HepG2 (cell line): ENCODE measurements at regions not wholly inside any gene's neighbourhood (a gene's known extent, or its start where the extent isn't known, plus 50 kb on each side); places are given as distances from the start of the nearest gene placed in this dataset.

ENCODE experiments used
- ATAC-seq: fragments of 200-7000 bp; cut with Tn5 transposase; 3 replicates; pipeline ENCODE4 v1.9.1; 2020; ENCODE audit warnings: mild to moderate bottlenecking, moderate library complexity
- BruUV-seq: library from RNA; stranded (reverse); fragments of 400-500 nt; replicated peaks from 2 replicates; lab custom pipeline; 2021; lab: Mats Ljungman, UMichigan
- CTCF ChIA-PET: fragments of 300-600 bp; formaldehyde crosslinking; extraction: SDS; loops from one replicate; lab custom pipeline; 2021; ENCODE audit warnings: low total read pairs, inconsistent platforms, low intra/inter-chr PET ratio; lab: Yijun Ruan, JAX
- POLR2A ChIA-PET: fragments of 350-600 bp; sonication (Branson Sonifier 250); formaldehyde crosslinking; loops from one replicate; lab custom pipeline; 2020; ENCODE audit warnings: antibody characterized with exemption, inconsistent platforms; lab: Yijun Ruan, JAX
- DNase-seq: peaks from one replicate; pipeline ENCODE4 v3.0.0-alpha.2; 2015; ENCODE audit warnings: low spot score
- FAIRE-seq: peaks from 3 replicates; lab custom pipeline; 2011; peaks lifted over from hg19 to GRCh38; lab: Jason Lieb, UNC
- H2AFZ ChIP-seq: one replicate; pipeline ENCODE4 v1.6.1; 2011; ENCODE audit warnings: low read length, inconsistent platforms
- H3K27ac ChIP-seq: fragments of 300-600 bp; 3 replicates; pipeline ENCODE4 v1.8.0; 2011; ENCODE audit warnings: mixed run types, mild to moderate bottlenecking, mixed read lengths, low read length, inconsistent platforms; ENCODE audit not compliant: insufficient read depth; ENCODE audit errors: extremely low read length
- H3K27me3 ChIP-seq, 2 experiments: fragments of 200-600 bp in 1 of 2; 2 replicates in 1 of 2; 3 replicates in 1 of 2; pipeline versions ENCODE4 v1.6.0 to v1.8.0; 2011; ENCODE audit warnings: low read length in 2 of 2, mild to moderate bottlenecking in 2 of 2, moderate library complexity in 2 of 2, inconsistent platforms in 1 of 2; ENCODE audit not compliant: insufficient read depth in 2 of 2, control insufficient read depth in 1 of 2
- H3K36me3 ChIP-seq, 2 experiments: fragments of 200-600 bp in 1 of 2; replicated peaks in 1 of 2; 2 replicates in 1 of 2; 3 replicates in 1 of 2; pipeline versions ENCODE4 v1.5.1 to v1.8.0; 2011; ENCODE audit warnings: low read length in 2 of 2, inconsistent platforms in 1 of 2; ENCODE audit not compliant: insufficient read depth in 2 of 2, control insufficient read depth in 1 of 2
- H3K4me1 ChIP-seq: 2 replicates; pipeline ENCODE4 v1.5.1; 2012; ENCODE audit warnings: low read length, inconsistent platforms; ENCODE audit not compliant: insufficient read depth
- H3K4me2 ChIP-seq: 2 replicates; pipeline ENCODE4 v1.6.0; 2011; ENCODE audit warnings: low read depth, low read length, inconsistent platforms
- H3K4me3 ChIP-seq, 3 experiments: fragments of 200-600 bp in 1 of 3; sonication (generic), shearing (Covaris generic) in 1 of 3; replicated peaks in 1 of 3; 2 replicates each; pipeline ENCODE4 v1.5.1; 2011 to 2016; ENCODE audit warnings: low read length in 3 of 3, inconsistent platforms in 2 of 3, low read depth in 2 of 3, mild to moderate bottlenecking in 2 of 3, control low read depth in 1 of 3, mixed read lengths in 1 of 3; ENCODE audit not compliant: insufficient read depth in 1 of 3
- H3K79me2 ChIP-seq: one replicate; pipeline ENCODE4 v1.6.1; 2011; ENCODE audit warnings: low read length, inconsistent platforms; ENCODE audit not compliant: insufficient read depth
- H3K9ac ChIP-seq: 2 replicates; pipeline ENCODE4 v1.6.0; 2011; ENCODE audit warnings: mild to moderate bottlenecking, low read depth, low read length, inconsistent platforms; ENCODE audit not compliant: insufficient read depth
- H3K9me3 ChIP-seq: 2 replicates; pipeline ENCODE4 v1.5.1; 2012; ENCODE audit warnings: mild to moderate bottlenecking, low read length
- H4K20me1 ChIP-seq: 2 replicates; pipeline ENCODE4 v1.6.0; 2011; ENCODE audit warnings: inconsistent platforms, mild to moderate bottlenecking, low read length, moderate library complexity; ENCODE audit not compliant: insufficient read depth
- FIP1L1 ChIP-seq: fragments of 200-400 bp; formaldehyde crosslinking; IDR thresholded peaks from 2 replicates; pipeline ENCODE4 v1.6.1; 2018; ENCODE audit warnings: low read depth, mild to moderate bottlenecking, low read length, moderate library complexity, borderline replicate concordance; ENCODE audit not compliant: insufficient read depth
- GZF1 ChIP-seq: sonication (generic); formaldehyde crosslinking; IDR thresholded peaks from 2 replicates; pipeline ENCODE4 v1.5.1; 2020; ENCODE audit warnings: mild to moderate bottlenecking, missing genetic modification reagents
- HNRNPH1 ChIP-seq: fragments of 200-400 bp; formaldehyde crosslinking; optimal IDR thresholded peaks from 2 replicates; pipeline ENCODE3; 2017; ENCODE audit warnings: mild to moderate bottlenecking, low read depth, low read length
- NFATC3 ChIP-seq: sonication (generic); formaldehyde crosslinking; IDR thresholded peaks from 2 replicates; pipeline ENCODE4 v1.5.1; 2020; ENCODE audit warnings: mild to moderate bottlenecking, missing genetic modification reagents
- PRPF4 ChIP-seq: fragments of 200-400 bp; formaldehyde crosslinking; IDR thresholded peaks from 2 replicates; pipeline ENCODE4 v1.6.1; 2016; ENCODE audit warnings: low read length, low read depth; ENCODE audit not compliant: poor library complexity, severe bottlenecking
- RCOR2 ChIP-seq: IDR thresholded peaks from 2 replicates; pipeline ENCODE4 v1.6.1; 2016; ENCODE audit warnings: missing biosample characterization, missing genetic modification reagents
- ZFYVE20 ChIP-seq: sonication (generic); formaldehyde crosslinking; IDR thresholded peaks from 2 replicates; pipeline ENCODE4 v1.8.0; 2023; ENCODE audit warnings: low read depth, mild to moderate bottlenecking, moderate library complexity, missing genetic modification reagents, borderline replicate concordance
- ZNF160 ChIP-seq: sonication (generic); formaldehyde crosslinking; IDR thresholded peaks from 2 replicates; pipeline ENCODE4 v1.8.0; 2022; ENCODE audit warnings: mild to moderate bottlenecking, inconsistent platforms, missing genetic modification reagents
- ZNF329 ChIP-seq: sonication (generic); formaldehyde crosslinking; IDR thresholded peaks from 2 replicates; pipeline ENCODE4 v1.9.0; 2021; ENCODE audit warnings: low read depth, mild to moderate bottlenecking, missing genetic modification reagents
- ZNF44 ChIP-seq: sonication (generic); formaldehyde crosslinking; IDR thresholded peaks from 2 replicates; pipeline ENCODE4 v1.5.1; 2020; ENCODE audit warnings: mild to moderate bottlenecking, missing genetic modification reagents
- ZNF616 ChIP-seq: sonication (generic); formaldehyde crosslinking; IDR thresholded peaks from 2 replicates; pipeline ENCODE4 v1.5.0; 2020; ENCODE audit warnings: low read depth, mild to moderate bottlenecking, missing genetic modification reagents
- ZNF629 ChIP-seq: sonication (generic); formaldehyde crosslinking; conservative IDR thresholded peaks from 2 replicates; pipeline ENCODE4 v1.5.0; 2020; ENCODE audit warnings: missing genetic modification reagents
- ZNF703 ChIP-seq: sonication (generic); formaldehyde crosslinking; IDR thresholded peaks from 2 replicates; pipeline ENCODE4 v1.5.1; 2020; ENCODE audit warnings: missing genetic modification reagents, mild to moderate bottlenecking, moderate library complexity, borderline replicate concordance
- WGBS: methylation state at CpG from one replicate; pipeline ENCODE4 v1.1.6; 2017; ENCODE audit warnings: low lambda C conversion rate; 5-methylcytosine and 5-hydroxymethylcytosine counted together
- in situ Hi-C: cut with HindIII; loops from 2 replicates; pipeline ENCODE4 v1.10.0; 2017; ENCODE audit warnings: low pct_unique_long_range_greater_than_20kb; ENCODE audit not compliant: extremely low pct_ligation_motif_present
- intact Hi-C: fragments of 100-400 bp; cut with micrococcal nuclease; formaldehyde crosslinking; loops from one replicate; pipeline ENCODE4 v1.10.0; 2022; ENCODE audit not compliant: unreplicated experiment
- TF ChIP-seq, protein P1 (sequence below): sonication (generic); formaldehyde crosslinking; IDR thresholded peaks from 2 replicates; pipeline ENCODE4 v1.5.0; 2020; ENCODE audit warnings: mild to moderate bottlenecking, missing genetic modification reagents, borderline replicate concordance
- TF ChIP-seq, protein P2 (sequence below): sonication (generic); formaldehyde crosslinking; IDR thresholded peaks from 2 replicates; pipeline ENCODE4 v1.9.0; 2021; ENCODE audit warnings: missing genetic modification reagents, borderline replicate concordance
- TF ChIP-seq, protein P3 (sequence below): sonication (generic); formaldehyde crosslinking; IDR thresholded peaks from 2 replicates; pipeline ENCODE4 v1.4.0; 2020; ENCODE audit warnings: missing genetic modification reagents

DNA sequence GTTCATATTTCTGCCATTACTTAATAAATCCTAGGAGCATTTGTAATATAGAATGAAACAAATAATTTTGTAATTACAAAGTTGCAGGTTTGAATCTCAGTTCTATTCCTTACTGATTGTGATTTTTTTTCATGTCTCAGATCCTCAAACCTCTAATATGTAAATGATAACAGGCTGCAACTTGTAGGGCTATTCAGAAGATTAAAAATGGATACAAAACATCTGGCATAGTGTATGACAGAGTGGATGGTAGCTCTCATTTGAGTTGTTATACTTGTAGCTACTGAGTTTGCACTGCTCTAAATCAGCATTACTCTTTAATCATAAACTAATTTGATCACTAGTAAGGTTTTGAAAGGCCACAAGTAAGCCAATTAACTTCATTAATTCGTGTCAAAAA is 406.3 kb upstream of the MGAT4C start (continued):
- TF ChIP-seq, protein P1, sequence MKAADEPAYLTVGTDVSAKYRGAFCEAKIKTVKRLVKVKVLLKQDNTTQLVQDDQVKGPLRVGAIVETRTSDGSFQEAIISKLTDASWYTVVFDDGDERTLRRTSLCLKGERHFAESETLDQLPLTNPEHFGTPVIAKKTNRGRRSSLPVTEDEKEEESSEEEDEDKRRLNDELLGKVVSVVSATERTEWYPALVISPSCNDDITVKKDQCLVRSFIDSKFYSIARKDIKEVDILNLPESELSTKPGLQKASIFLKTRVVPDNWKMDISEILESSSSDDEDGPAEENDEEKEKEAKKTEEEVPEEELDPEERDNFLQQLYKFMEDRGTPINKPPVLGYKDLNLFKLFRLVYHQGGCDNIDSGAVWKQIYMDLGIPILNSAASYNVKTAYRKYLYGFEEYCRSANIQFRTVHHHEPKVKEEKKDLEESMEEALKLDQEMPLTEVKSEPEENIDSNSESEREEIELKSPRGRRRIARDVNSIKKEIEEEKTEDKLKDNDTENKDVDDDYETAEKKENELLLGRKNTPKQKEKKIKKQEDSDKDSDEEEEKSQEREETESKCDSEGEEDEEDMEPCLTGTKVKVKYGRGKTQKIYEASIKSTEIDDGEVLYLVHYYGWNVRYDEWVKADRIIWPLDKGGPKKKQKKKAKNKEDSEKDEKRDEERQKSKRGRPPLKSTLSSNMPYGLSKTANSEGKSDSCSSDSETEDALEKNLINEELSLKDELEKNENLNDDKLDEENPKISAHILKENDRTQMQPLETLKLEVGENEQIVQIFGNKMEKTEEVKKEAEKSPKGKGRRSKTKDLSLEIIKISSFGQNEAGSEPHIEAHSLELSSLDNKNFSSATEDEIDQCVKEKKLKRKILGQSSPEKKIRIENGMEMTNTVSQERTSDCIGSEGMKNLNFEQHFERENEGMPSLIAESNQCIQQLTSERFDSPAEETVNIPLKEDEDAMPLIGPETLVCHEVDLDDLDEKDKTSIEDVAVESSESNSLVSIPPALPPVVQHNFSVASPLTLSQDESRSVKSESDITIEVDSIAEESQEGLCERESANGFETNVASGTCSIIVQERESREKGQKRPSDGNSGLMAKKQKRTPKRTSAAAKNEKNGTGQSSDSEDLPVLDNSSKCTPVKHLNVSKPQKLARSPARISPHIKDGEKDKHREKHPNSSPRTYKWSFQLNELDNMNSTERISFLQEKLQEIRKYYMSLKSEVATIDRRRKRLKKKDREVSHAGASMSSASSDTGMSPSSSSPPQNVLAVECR (CRISPR knock-in tag): no peak
- no peak for TF ChIP-seq ZNF703

DNA sequence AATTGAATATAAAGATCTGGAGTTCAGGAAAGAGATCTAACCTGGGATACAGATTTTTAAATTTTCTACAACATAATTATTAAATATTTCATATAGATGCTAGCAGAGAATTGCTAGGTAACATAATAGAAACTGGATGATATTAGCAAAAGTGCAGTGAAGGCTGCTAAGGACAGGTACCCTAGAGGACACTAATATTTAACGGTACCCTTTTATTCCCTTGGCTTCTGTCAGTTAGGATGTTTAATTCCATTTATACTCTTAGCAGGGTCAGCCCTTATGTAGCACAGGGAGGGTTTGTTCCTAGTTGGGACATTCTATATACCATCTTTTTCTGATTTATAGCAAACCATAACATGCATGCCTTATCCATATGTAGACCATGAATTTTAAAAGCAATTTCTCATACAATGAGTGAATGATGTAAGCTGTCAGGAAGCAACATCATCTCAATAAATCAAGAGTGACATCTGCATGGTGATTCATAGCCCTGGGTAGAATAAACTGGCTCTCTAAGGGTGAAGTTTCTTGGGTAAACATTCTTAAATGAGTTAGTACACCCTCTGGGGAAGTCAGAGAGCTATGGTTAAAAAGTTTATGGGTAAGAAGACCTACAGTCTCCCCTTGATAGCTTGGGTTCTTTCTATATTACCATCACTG is 404.4 kb upstream of the MGAT4C start:
- Histone ChIP-seq H3K4me3 (no peak overlapping the region), H3K4me2 (no peak overlapping the region), H2AFZ (no peak overlapping the region), H3K9ac (no peak overlapping the region), H3K27ac (no peak overlapping the region), H3K27me3 (no peaks in the 10 kb centered on the region), H4K20me1 (no peaks in the 10 kb centered on the region), H3K9me3 (no peaks in the 10 kb centered on the region), H3K79me2 (no peaks in the 10 kb centered on the region), H3K4me1 (no peaks in the 10 kb centered on the region), H3K36me3 (no peaks in the 10 kb centered on the region)
- no TSS peak for BruUV-seq
- ChIA-PET CTCF (no interaction called here), POLR2A (no interaction called here)
- intact Hi-C loops (no loop called here), in situ Hi-C loops (no loop called here)
- FAIRE-seq (no peak), ATAC-seq (no peak), DNase-seq (no peak)
- WGBS: 50% methylated on average over 1 of the region's 1 CpG
- TF ChIP-seq ZNF616 (CRISPR knock-in tag): no peak
- no peak for TF ChIP-seq ZNF629 (CRISPR knock-in tag)
- TF ChIP-seq, protein P2, sequence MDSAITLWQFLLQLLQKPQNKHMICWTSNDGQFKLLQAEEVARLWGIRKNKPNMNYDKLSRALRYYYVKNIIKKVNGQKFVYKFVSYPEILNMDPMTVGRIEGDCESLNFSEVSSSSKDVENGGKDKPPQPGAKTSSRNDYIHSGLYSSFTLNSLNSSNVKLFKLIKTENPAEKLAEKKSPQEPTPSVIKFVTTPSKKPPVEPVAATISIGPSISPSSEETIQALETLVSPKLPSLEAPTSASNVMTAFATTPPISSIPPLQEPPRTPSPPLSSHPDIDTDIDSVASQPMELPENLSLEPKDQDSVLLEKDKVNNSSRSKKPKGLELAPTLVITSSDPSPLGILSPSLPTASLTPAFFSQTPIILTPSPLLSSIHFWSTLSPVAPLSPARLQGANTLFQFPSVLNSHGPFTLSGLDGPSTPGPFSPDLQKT (CRISPR knock-in tag): no peak
- no peak for TF ChIP-seq ZNF160 (CRISPR knock-in tag)
- TF ChIP-seq, protein P3, sequence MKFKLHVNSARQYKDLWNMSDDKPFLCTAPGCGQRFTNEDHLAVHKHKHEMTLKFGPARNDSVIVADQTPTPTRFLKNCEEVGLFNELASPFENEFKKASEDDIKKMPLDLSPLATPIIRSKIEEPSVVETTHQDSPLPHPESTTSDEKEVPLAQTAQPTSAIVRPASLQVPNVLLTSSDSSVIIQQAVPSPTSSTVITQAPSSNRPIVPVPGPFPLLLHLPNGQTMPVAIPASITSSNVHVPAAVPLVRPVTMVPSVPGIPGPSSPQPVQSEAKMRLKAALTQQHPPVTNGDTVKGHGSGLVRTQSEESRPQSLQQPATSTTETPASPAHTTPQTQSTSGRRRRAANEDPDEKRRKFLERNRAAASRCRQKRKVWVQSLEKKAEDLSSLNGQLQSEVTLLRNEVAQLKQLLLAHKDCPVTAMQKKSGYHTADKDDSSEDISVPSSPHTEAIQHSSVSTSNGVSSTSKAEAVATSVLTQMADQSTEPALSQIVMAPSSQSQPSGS (CRISPR knock-in tag): no peak
- TF ChIP-seq FIP1L1: no peak
- TF ChIP-seq PRPF4: no peak
- TF ChIP-seq ZFYVE20: no peak
- TF ChIP-seq NFATC3 (CRISPR knock-in tag): no peak
- TF ChIP-seq RCOR2 (CRISPR knock-in tag): no peak
- no peak for TF ChIP-seq HNRNPH1
- no peak for TF ChIP-seq GZF1 (CRISPR knock-in tag)
- TF ChIP-seq ZNF44 (CRISPR knock-in tag): no peak
- TF ChIP-seq ZNF329 (CRISPR knock-in tag): no peak
